ENCODE measurements at regions not wholly inside any gene's neighbourhood (a gene's known extent, or its start where the extent isn't known, plus 50 kb on each side); places are given as distances from the start of the nearest gene placed in this dataset.

- FAIRE-seq (no peak), DNase-seq (ENCODE audit: low read depth in 1 of 2, low spot score in 1 of 2) (no peak), ATAC-seq (no peak)
- ChIA-PET CTCF (interaction anchor here (1.9 to 7.1 kb wide), 2 partner anchors 240 to 286 kb away, joined by 11 to 77 read pairs; no protein-coding TSS in a partner anchor), POLR2A (no interaction called here)
- H3K9me3 ChIP-seq = no peaks in the 10 kb centered on the region
- WGBS (ENCODE audit: missing lambda C conversion rate) = 93% methylated on average over 5 of the region's 5 CpGs
- H3K27ac ChIP-seq = no peak overlapping the region
- TF ChIP-seq CBX2 (IDR thresholded peaks at IDR 0.05; ENCODE audit: borderline replicate concordance, low read depth) (no peak), KDM5A (IDR thresholded peaks at IDR 0.05) (no peak), RFX5 (IDR thresholded peaks at IDR 0.05) (no peak)
- TF ChIP-seq, protein P1, sequence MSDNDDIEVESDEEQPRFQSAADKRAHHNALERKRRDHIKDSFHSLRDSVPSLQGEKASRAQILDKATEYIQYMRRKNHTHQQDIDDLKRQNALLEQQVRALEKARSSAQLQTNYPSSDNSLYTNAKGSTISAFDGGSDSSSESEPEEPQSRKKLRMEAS (IDR thresholded peaks at IDR 0.05) = no peak
- TF ChIP-seq, protein P2, sequence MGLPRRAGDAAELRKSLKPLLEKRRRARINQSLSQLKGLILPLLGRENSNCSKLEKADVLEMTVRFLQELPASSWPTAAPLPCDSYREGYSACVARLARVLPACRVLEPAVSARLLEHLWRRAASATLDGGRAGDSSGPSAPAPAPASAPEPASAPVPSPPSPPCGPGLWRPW (IDR thresholded peaks at IDR 0.05) = no peak
- H3K4me1 ChIP-seq = peaks cover 12% of the 10 kb centered on the region; the same call in 2 of the 3 replicates
- H3K4me2 ChIP-seq = no peak overlapping the region
- H3K4me3 ChIP-seq = no peak overlapping the region
Observed at GRCh38 chr3:59572106-59572505, 522.3 kb upstream of the CFAP20DC start.

DNA sequence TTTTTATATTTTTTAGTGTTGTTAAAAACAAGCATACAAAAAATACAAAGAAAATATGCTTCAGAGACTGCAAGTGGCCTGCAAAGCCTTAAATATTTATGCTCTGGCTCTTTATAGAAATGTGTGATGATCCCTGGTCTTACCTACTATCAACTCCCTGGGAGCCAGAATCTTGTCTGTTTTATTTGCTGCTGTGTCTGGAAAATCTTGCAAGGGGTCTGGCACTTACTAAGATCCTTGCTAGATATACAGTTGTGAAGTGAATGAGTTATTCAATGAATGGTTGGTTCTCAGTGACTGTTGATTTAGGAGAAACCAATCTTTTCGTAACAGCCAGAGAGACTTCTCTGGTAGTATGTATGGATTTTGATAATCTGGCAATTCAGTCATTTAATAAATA is 521.0 kb upstream of the CFAP20DC start:
- H3K4me2 ChIP-seq = no peak overlapping the region
- no peak for ATAC-seq
- no peak for FAIRE-seq
- CTCF ChIA-PET = interaction anchor here (0.6 kb wide), 1 partner anchor 576 kb away, joined by 8 read pairs; no protein-coding TSS in a partner anchor
- WGBS (ENCODE audit: missing lambda C conversion rate) = 94% methylated on average over 1 of the region's 1 CpG
- no peak for DNase-seq (ENCODE audit: low read depth in 1 of 2, low spot score in 1 of 2)
- TF ChIP-seq KDM5A (IDR thresholded peaks at IDR 0.05) (no peak), BCL3 (IDR thresholded peaks at IDR 0.05) (no peak), HEYL (CRISPR knock-in tag; IDR thresholded peaks at IDR 0.05) (no peak), POLR2A (IDR thresholded peaks at IDR 0.05; ENCODE audit: low read length) (no peak), RAD21 (conservative IDR thresholded peaks at IDR 0.05 in 1 of 2, IDR thresholded peaks at IDR 0.05 in 1 of 2) (no peak), RARB (CRISPR knock-in tag; IDR thresholded peaks at IDR 0.05) (no peak), PHF8 (IDR thresholded peaks at IDR 0.05; ENCODE audit: borderline replicate concordance, low read depth) (no peak), JUN (IDR thresholded peaks at IDR 0.05) (no peak), NR3C1 (IDR thresholded peaks at IDR 0.05) (no peak), ZNF302 (CRISPR knock-in tag; IDR thresholded peaks at IDR 0.05) (no peak), EHMT2 (IDR thresholded peaks at IDR 0.05; ENCODE audit: low read depth) (no peak), ATOH8 (CRISPR knock-in tag; IDR thresholded peaks at IDR 0.05; ENCODE audit: low read depth) (no peak), CHD2 (IDR thresholded peaks at IDR 0.05; ENCODE audit: low read length, partially characterized antibody) (no peak), ZC3H11A (IDR thresholded peaks at IDR 0.05) (no peak)
- TF ChIP-seq, protein P3, sequence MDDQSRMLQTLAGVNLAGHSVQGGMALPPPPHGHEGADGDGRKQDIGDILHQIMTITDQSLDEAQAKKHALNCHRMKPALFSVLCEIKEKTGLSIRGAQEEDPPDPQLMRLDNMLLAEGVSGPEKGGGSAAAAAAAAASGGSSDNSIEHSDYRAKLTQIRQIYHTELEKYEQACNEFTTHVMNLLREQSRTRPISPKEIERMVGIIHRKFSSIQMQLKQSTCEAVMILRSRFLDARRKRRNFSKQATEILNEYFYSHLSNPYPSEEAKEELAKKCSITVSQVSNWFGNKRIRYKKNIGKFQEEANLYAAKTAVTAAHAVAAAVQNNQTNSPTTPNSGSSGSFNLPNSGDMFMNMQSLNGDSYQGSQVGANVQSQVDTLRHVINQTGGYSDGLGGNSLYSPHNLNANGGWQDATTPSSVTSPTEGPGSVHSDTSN (IDR thresholded peaks at IDR 0.05) = no peak
- TF ChIP-seq, protein P4, sequence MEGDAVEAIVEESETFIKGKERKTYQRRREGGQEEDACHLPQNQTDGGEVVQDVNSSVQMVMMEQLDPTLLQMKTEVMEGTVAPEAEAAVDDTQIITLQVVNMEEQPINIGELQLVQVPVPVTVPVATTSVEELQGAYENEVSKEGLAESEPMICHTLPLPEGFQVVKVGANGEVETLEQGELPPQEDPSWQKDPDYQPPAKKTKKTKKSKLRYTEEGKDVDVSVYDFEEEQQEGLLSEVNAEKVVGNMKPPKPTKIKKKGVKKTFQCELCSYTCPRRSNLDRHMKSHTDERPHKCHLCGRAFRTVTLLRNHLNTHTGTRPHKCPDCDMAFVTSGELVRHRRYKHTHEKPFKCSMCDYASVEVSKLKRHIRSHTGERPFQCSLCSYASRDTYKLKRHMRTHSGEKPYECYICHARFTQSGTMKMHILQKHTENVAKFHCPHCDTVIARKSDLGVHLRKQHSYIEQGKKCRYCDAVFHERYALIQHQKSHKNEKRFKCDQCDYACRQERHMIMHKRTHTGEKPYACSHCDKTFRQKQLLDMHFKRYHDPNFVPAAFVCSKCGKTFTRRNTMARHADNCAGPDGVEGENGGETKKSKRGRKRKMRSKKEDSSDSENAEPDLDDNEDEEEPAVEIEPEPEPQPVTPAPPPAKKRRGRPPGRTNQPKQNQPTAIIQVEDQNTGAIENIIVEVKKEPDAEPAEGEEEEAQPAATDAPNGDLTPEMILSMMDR (IDR thresholded peaks at IDR 0.05) = no peak
- POLR2A ChIA-PET = no interaction called here
- peaks cover 12% of the 10 kb centered on the region; the same call in 2 of the 3 replicates for H3K4me1 ChIP-seq
- H3K27ac ChIP-seq = no peak overlapping the region
- no peaks in the 10 kb centered on the region for H3K9me3 ChIP-seq
- no peak overlapping the region for H3K4me3 ChIP-seq
